GM19467 (cell line): ENCODE measurements at regions not wholly inside any gene's neighbourhood (a gene's known extent, or its start where the extent isn't known, plus 50 kb on each side); places are given as distances from the start of the nearest gene placed in this dataset.
"Not testable (repeated sequence)": the region's sequence is repeated elsewhere in the genome, so short reads cannot be mapped to it uniquely, and the experiment has no call there.

Experiments
- ATAC-seq: cut with Tn5 transposase; IDR thresholded peaks from one replicate; pipeline ENCODE4 v1.9.1; 2021; ENCODE audit warnings: mild to moderate bottlenecking, moderate library complexity; ENCODE audit not compliant: unreplicated experiment

GRCh38 chr2:91497129-91498064, 2805.9 kb downstream of the RPIA start:
- ATAC-seq: not testable (repeated sequence)

DNA sequence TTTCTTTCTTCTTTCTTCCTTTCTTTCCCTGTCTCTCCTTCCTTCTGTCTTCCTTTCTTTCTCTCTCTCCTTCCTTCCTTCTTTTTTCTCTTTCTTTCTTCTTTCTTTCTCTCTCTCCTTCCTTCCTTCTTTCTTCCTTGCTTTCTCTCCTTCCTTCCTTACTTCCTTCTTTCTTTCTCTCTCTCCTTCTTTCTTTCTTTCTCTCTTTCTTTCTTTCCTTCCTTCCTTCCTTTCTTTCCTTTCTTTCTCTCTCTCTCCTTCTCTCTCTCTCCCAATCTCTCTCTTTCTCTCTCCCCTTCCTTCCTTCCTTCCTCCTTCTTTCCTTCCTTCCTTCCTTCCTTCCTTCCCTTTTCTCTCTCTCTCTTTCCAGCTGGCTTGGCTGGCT, 2806.6 kb downstream of the RPIA start:
- ATAC-seq: not testable (repeated sequence)

- not testable (repeated sequence) for ATAC-seq
Observed at GRCh38 chr2:91498513-91499250, 2807.2 kb downstream of the RPIA start.

DNA sequence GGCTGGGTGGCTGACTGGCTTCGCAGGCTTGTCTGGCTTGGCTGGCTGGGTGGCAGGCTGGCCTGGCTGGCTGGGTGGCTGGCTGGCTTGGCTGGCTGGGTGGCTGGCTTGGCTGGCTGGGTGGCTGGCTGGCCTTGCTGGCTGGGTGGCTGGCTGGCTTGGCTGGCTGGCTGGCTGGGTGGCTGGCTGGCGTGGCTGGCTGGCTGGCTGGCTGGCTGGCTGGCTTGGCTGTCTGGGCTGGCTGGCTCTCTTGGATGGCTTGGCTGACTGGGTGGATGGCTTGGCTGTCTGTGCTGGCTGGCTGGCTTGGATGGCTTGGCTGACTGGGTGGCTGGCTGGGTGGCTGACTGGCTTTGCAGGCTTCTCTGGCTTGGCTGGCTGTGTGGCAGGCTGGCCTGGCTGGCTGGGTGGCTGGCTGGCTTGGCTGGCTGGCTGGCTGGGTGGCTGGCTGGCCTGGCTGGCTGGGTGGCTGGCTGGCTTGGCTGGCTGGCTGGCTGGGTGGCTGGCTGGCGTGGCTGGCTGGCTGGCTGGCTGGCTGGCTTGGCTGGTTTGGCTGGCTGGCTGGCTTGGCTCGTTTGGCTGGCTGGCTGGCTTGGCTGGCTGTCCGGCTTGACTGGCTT, 2808.1 kb downstream of the RPIA start:
- not testable (repeated sequence) for ATAC-seq

DNA sequence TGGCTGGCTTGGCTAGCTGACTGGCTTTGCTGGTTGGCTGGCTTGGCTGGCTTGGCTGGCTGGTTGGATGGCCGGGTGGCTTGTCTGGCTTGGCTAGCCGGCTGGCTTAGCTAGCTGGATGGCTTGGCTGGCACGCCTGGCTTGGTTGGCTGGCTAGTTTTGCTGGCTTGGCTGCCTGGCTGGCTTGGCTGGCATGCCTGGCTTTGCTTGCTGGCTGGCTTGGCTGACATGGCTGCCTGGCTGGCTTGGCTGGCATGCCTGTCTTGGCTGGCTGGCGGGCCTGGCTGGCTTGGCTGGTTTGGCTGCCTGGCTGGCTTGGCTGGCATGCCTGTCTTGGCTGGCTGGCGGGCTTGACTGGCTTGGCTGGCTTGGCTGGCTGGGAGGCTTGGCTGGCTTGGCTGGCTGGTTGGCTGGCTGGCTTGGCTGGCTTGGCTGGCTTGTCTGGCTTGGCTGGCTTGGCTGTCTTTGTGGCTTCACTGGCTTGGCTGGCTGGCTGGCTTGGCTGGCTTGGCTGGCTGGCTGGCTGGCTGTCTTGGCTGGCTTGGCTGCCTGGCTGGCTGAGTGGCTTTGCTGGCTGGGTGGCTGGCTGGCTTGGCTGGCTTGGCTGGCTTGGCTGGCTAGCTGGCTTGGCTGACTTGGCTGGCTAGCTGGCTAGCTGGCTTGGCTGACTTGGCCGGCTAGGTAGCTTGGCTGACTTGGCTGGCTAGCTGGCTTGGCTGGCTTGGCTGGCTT, 2808.9 kb downstream of the RPIA start:
- ATAC-seq: not testable (repeated sequence)

- not testable (repeated sequence) for ATAC-seq
Observed at GRCh38 chr2:91500978-91501310, 2809.5 kb downstream of the RPIA start.

GRCh38 chr2:91501481-91502080, 2810.1 kb downstream of the RPIA start:
- ATAC-seq: not testable (repeated sequence)

- not testable (repeated sequence) for ATAC-seq
Observed at GRCh38 chr2:91503572-91503958, 2812.1 kb downstream of the RPIA start.

GRCh38 chr2:91503959-91504741, 2812.7 kb downstream of the RPIA start:
- not testable (repeated sequence) for ATAC-seq

DNA sequence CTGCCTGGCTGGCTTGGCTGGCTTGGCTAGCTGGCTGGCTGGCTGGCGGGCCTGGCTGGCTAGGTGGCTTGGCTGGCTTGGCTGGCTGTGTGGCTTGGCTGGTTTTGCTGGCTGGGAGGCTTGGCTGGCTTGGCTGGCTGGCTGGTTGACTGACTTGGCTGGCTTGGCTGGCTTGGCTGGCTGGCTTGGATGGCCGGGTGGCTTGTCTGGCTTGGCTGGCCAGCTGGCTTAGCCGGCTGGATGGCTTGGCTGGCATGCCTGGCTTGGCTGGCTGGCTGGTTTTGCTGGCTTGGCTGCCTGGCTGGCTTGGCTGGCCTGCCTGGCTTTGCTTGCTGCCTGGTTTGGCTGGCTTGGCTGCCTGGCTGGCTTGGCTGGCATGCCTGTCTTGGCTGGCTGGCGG, 2817.3 kb downstream of the RPIA start:
- not testable (repeated sequence) for ATAC-seq

DNA sequence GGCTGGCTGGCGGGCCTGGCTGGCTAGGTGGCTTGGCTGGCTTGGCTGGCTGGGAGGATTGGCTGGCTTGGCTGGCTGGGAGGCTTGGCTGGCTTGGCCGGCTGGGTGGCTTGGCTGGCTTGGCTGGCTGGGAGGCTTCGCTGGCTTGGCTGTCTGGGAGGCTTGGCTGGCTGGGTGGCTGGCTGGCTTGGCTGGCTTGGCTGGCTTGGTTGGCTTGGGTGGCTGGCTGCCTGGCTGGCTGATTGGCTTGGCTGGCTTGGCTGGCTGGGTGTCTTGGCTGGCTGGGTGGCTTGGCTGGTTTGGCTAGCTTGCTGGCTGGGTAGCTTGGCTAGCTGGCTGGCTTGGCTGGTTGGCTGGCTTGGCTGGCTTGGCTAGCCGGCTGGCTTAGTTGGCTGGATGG, 2817.8 kb downstream of the RPIA start:
- ATAC-seq: not testable (repeated sequence)

DNA sequence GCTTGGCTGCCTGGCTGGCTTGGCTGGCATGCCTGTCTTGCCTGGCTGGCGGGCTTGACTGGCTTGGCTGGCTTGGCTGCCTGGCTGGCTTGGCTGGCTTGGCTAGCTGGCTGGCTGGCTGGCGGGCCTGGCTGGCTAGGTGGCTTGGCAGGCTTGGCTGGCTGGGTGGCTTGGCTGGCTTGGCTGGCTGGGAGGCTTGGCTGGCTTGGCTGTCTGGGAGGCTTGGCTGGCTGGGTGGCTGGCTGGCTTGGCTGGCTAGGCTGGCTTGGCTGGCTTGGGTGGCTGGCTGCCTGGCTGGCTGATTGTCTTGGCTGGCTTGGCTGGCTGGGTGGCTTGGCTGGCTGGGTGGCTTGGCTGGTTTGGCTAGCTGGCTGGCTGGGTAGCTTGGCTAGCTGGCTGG, 2819.7 kb downstream of the RPIA start:
- not testable (repeated sequence) for ATAC-seq

DNA sequence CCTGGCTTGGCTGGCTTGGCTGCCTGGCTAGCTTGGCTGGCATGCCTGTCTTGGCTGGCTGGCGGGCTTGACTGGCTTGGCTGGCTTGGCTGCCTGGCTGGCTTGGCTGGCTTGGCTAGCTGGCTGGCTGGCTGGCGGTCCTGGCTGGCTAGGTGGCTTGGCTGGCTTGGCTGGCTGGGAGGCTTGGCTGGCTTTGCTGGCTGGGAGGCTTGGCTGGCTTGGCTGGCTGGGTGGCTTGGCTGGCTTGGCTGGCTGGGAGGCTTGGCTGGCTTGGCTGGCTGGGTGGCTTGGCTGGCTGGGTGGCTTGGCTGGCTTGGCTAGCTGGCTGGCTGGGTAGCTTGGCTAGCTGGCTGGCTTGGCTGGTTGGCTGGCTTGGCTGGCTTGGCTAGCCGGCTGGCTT, 2824.5 kb downstream of the RPIA start:
- ATAC-seq: not testable (repeated sequence)

DNA sequence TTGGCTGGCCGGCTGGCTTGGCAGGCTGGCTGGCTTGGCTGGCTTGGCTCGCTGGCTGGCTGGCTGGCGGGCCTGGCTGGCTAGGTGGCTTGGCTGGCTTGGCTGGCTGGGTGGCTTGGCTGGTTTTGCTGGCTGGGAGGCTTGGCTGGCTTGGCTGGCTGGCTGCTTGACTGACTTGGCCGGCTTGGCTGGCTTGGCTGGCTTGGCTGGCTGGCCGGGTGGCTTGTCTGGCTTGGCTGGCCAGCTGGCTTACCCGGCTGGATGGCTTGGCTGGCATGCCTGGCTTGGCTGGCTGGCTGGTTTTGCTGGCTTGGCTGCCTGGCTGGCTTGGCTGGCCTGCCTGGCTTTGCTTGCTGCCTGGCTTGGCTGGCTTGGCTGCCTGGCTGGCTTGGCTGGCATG, 2825.2 kb downstream of the RPIA start:
- ATAC-seq: not testable (repeated sequence)

GRCh38 chr2:91517846-91518245, 2826.4 kb downstream of the RPIA start:
- not testable (repeated sequence) for ATAC-seq

GRCh38 chr2:91518361-91518981, 2827.0 kb downstream of the RPIA start:
- ATAC-seq: not testable (repeated sequence)

GRCh38 chr2:91519359-91519758, 2827.9 kb downstream of the RPIA start:
- ATAC-seq: not testable (repeated sequence)

DNA sequence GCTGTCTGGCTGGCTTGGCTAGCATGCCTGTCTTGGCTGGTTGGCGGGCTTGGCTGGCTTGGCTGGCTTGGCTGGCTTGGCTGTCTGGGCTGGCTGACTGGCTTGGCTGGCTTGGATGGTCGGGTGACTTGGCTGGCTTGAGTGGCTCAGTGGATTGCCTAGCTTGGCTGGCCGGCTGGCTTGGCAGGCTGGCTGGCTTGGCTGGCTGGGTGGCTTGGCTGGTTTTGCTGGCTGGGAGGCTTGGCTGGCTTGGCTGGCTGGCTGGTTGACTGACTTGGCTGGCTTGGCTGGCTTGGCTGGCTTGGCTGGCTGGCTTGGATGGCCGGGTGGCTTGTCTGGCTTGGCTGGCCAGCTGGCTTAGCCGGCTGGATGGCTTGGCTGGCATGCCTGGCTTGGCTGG, 2828.4 kb downstream of the RPIA start:
- not testable (repeated sequence) for ATAC-seq

DNA sequence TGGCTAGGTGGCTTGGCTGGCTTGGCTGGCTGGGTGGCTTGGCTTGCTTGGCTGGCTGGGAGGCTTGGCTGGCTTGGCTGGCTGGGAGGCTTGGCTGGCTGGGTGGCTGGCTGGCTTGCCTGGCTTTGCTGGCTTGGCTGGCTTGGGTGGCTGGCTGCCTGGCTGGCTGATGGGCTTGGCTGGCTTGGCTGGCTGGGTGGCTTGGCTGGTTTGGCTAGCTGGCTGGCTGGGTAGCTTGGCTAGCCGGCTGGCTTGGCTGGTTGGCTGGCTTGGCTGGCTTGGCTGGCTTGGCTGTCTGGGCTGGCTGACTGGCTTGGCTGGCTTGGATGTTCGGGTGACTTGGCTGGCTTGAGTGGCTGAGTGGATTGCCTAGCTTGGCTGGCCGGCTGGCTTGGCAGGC, 2829.1 kb downstream of the RPIA start:
- not testable (repeated sequence) for ATAC-seq
